NB4 (cell line): ENCODE measurements at regions not wholly inside any gene's neighbourhood (a gene's known extent, or its start where the extent isn't known, plus 50 kb on each side); places are given as distances from the start of the nearest gene placed in this dataset.

Source experiments
- CTCF ChIP-seq: IDR thresholded peaks from one replicate; pipeline ENCODE4 v1.5.1; 2012; ENCODE audit warnings: low read depth, low read length
- MYC ChIP-seq: IDR thresholded peaks from 2 replicates; pipeline ENCODE4 v1.6.1; 2011; ENCODE audit warnings: low read depth, low read length
- POLR2A ChIP-seq: IDR thresholded peaks from 2 replicates; pipeline ENCODE4 v1.6.1; 2011; ENCODE audit warnings: mild to moderate bottlenecking; ENCODE audit not compliant: insufficient read length; ENCODE audit errors: extremely low read depth

GRCh38 chr6:119539066-119539746, 189.6 kb upstream of the MAN1A1 start:
- TF ChIP-seq POLR2A: no peak
- no peak for TF ChIP-seq CTCF
- TF ChIP-seq MYC: no peak
